ENCODE measurements at regions not wholly inside any gene's neighbourhood (a gene's known extent, or its start where the extent isn't known, plus 50 kb on each side); places are given as distances from the start of the nearest gene placed in this dataset.
"Not testable (repeated sequence)": the region's sequence is repeated elsewhere in the genome, so short reads cannot be mapped to it uniquely, and the experiment has no call there.

- H3K4me1 Mint-ChIP-seq (ENCODE audit: low read depth): no peaks in the 10 kb centered on the region
- ATAC-seq (ENCODE audit: poor library complexity): no peak
- CTCF ChIA-PET: no interaction called here
These were observed 79.3 kb upstream of the SH3PXD2B start for GRCh38 chr5:172533399-172534228.

GRCh38 chr5:172533058-172533398 lies 78.7 kb upstream of the SH3PXD2B start:
- no peak overlapping the region for H3K4me3 ChIP-seq (ENCODE audit: low read length)
- Mint-ChIP-seq H3K36me3 (ENCODE audit: low read depth) (no peaks in the 10 kb centered on the region), H3K27ac (no peak overlapping the region), H3K9me3 (no peaks in the 10 kb centered on the region), H3K27me3 (peaks cover 34% of the 10 kb centered on the region), H3K4me3 (no peak overlapping the region), H3K4me1 (ENCODE audit: low read depth) (no peaks in the 10 kb centered on the region)
- DNase-seq: no peak
- H3K27me3 ChIP-seq (ENCODE audit: control insufficient read depth in 1 of 2, insufficient read depth in 2 of 2, low read length in 2 of 2): no peaks in the 10 kb centered on the region
- TF ChIP-seq CTCF (IDR thresholded peaks at IDR 0.05): no peak
- H3K27ac ChIP-seq (ENCODE audit: low read depth in 1 of 2, low read length in 2 of 2): no peak overlapping the region
- ChIA-PET POLR2A (no interaction called here), CTCF (no interaction called here)
- H3K4me1 ChIP-seq (ENCODE audit: insufficient read depth, low read length): no peaks in the 10 kb centered on the region
- H3K36me3 ChIP-seq (ENCODE audit: insufficient read depth, low read length): no peaks in the 10 kb centered on the region
- H3K9me3 ChIP-seq (ENCODE audit: control insufficient read depth in 1 of 2, insufficient read depth in 1 of 2, low read length in 2 of 2): peaks cover 0 to 12% of the 10 kb centered on the region in 2 experiments
- no peak for ATAC-seq (ENCODE audit: poor library complexity)
- intact Hi-C loops (cut with DNase I, micrococcal nuclease): no loop called here

More at GRCh38 chr5:172533399-172534228, 79.3 kb upstream of the SH3PXD2B start:
- peaks cover 29% of the 10 kb centered on the region for H3K27me3 Mint-ChIP-seq
- H3K36me3 Mint-ChIP-seq (ENCODE audit: low read depth): no peaks in the 10 kb centered on the region
- H3K9me3 Mint-ChIP-seq: no peaks in the 10 kb centered on the region
- TF ChIP-seq CTCF (IDR thresholded peaks at IDR 0.05): no peak
- Histone ChIP-seq H3K4me3 (ENCODE audit: low read length) (no peak overlapping the region), H3K9me3 (ENCODE audit: control insufficient read depth in 1 of 2, insufficient read depth in 1 of 2, low read length in 2 of 2) (peaks cover 0 to 12% of the 10 kb centered on the region in 2 experiments), H3K27ac (ENCODE audit: low read depth in 1 of 2, low read length in 2 of 2) (no peak overlapping the region), H3K36me3 (ENCODE audit: insufficient read depth, low read length) (no peaks in the 10 kb centered on the region), H3K4me1 (ENCODE audit: insufficient read depth, low read length) (no peaks in the 10 kb centered on the region), H3K27me3 (ENCODE audit: control insufficient read depth in 1 of 2, insufficient read depth in 2 of 2, low read length in 2 of 2) (no peaks in the 10 kb centered on the region)
- no peak for DNase-seq
- no peak overlapping the region for H3K4me3 Mint-ChIP-seq
- no peak overlapping the region for H3K27ac Mint-ChIP-seq
- POLR2A ChIA-PET: no interaction called here
- intact Hi-C loops (cut with DNase I, micrococcal nuclease): no loop called here

GRCh38 chr5:172532439-172532838 lies 78.1 kb upstream of the SH3PXD2B start:
- H3K27ac ChIP-seq (ENCODE audit: low read depth in 1 of 2, low read length in 2 of 2); POLR2A ChIA-PET; ATAC-seq (ENCODE audit: poor library complexity); H3K9me3 Mint-ChIP-seq; H3K27me3 ChIP-seq (ENCODE audit: control insufficient read depth in 1 of 2, insufficient read depth in 2 of 2, low read length in 2 of 2); H3K4me3 ChIP-seq (ENCODE audit: low read length); CTCF ChIA-PET; H3K36me3 ChIP-seq (ENCODE audit: insufficient read depth, low read length); H3K36me3 Mint-ChIP-seq (ENCODE audit: low read depth); H3K4me1 ChIP-seq (ENCODE audit: insufficient read depth, low read length); H3K4me1 Mint-ChIP-seq (ENCODE audit: low read depth); H3K4me3 Mint-ChIP-seq; intact Hi-C loops (cut with DNase I, micrococcal nuclease); DNase-seq; H3K27ac Mint-ChIP-seq: not testable (repeated sequence)
- peaks cover 0 to 10% of the 10 kb centered on the region in 2 experiments for H3K9me3 ChIP-seq (ENCODE audit: control insufficient read depth in 1 of 2, insufficient read depth in 1 of 2, low read length in 2 of 2)
- H3K27me3 Mint-ChIP-seq: peaks cover 35% of the 10 kb centered on the region

- Histone ChIP-seq H3K4me1 (ENCODE audit: insufficient read depth, low read length) (no peaks in the 10 kb centered on the region), H3K9me3 (ENCODE audit: control insufficient read depth in 1 of 2, insufficient read depth in 1 of 2, low read length in 2 of 2) (peaks cover 0 to 6% of the 10 kb centered on the region in 2 experiments), H3K4me3 (ENCODE audit: low read length) (no peak overlapping the region), H3K36me3 (ENCODE audit: insufficient read depth, low read length) (no peaks in the 10 kb centered on the region), H3K27me3 (ENCODE audit: control insufficient read depth in 1 of 2, insufficient read depth in 2 of 2, low read length in 2 of 2) (peaks cover 0 to 2% of the 10 kb centered on the region in 2 experiments), H3K27ac (ENCODE audit: low read depth in 1 of 2, low read length in 2 of 2) (no peak overlapping the region)
- H3K4me1 Mint-ChIP-seq (ENCODE audit: low read depth): no peaks in the 10 kb centered on the region
- no peak overlapping the region for H3K4me3 Mint-ChIP-seq
- no peak for ATAC-seq (ENCODE audit: poor library complexity)
- no peak overlapping the region for H3K27ac Mint-ChIP-seq
- ChIA-PET POLR2A (no interaction called here), CTCF (no interaction called here)
- TF ChIP-seq CTCF (IDR thresholded peaks at IDR 0.05): no peak
- no peaks in the 10 kb centered on the region for H3K36me3 Mint-ChIP-seq (ENCODE audit: low read depth)
- DNase-seq: no peak
- H3K27me3 Mint-ChIP-seq: peaks cover 43% of the 10 kb centered on the region
- intact Hi-C loops (cut with DNase I, micrococcal nuclease): no loop called here
- no peaks in the 10 kb centered on the region for H3K9me3 Mint-ChIP-seq
These were observed 77.3 kb upstream of the SH3PXD2B start for GRCh38 chr5:172531704-172532026.
